Activated CD4-positive, CD25-positive, alpha-beta regulatory T cell treated with anti-CD3 and anti-CD28 coated beads, Interleukin-2, amount 50 U/mL, for 16 hours (primary cell): ENCODE measurements at regions not wholly inside any gene's neighbourhood (a gene's known extent, or its start where the extent isn't known, plus 50 kb on each side); places are given as distances from the start of the nearest gene placed in this dataset.

ENCODE experiments used
- DNase-seq: peaks from one replicate; pipeline ENCODE4 v3.0.0-alpha.2; 2020; ENCODE audit warnings: low read depth, low spot score

- DNase-seq, result no peak
These were observed 206.3 kb upstream of the CHRNA7 start for GRCh38 chr15:31824024-31824423.

GRCh38 chr15:31828594-31828993, 201.7 kb upstream of the CHRNA7 start:
- DNase-seq, result no peak

GRCh38 chr15:31830591-31830990, 199.7 kb upstream of the CHRNA7 start:
- no peak for DNase-seq

- no peak for DNase-seq
These were observed 198.7 kb upstream of the CHRNA7 start for GRCh38 chr15:31831596-31831995.

- no peak for DNase-seq
These were observed 195.7 kb upstream of the CHRNA7 start for GRCh38 chr15:31834654-31835053.

GRCh38 chr15:31839388-31839787, 190.9 kb upstream of the CHRNA7 start:
- no peak for DNase-seq

- DNase-seq, result no peak
These were observed 189.4 kb upstream of the CHRNA7 start for GRCh38 chr15:31840849-31841476.

GRCh38 chr15:31842532-31843195, 187.7 kb upstream of the CHRNA7 start:
- no peak for DNase-seq

GRCh38 chr15:31843426-31844055, 186.8 kb upstream of the CHRNA7 start:
- DNase-seq, result no peak

- DNase-seq, result no peak
These were observed 184.5 kb upstream of the CHRNA7 start for GRCh38 chr15:31845791-31846190.

- no peak for DNase-seq
These were observed 182.4 kb upstream of the CHRNA7 start for GRCh38 chr15:31847961-31848360.

GRCh38 chr15:31848621-31849020, 181.7 kb upstream of the CHRNA7 start:
- DNase-seq, result no peak

- no peak for DNase-seq
These were observed 177.1 kb upstream of the CHRNA7 start for GRCh38 chr15:31852933-31853799.

- DNase-seq, result no peak
These were observed 173.7 kb upstream of the CHRNA7 start for GRCh38 chr15:31856581-31856980.

GRCh38 chr15:31857194-31857593, 173.1 kb upstream of the CHRNA7 start:
- DNase-seq, result no peak

- no peak for DNase-seq
These were observed 172.3 kb upstream of the CHRNA7 start for GRCh38 chr15:31858026-31858425.

- DNase-seq, result no peak
These were observed 164.1 kb upstream of the CHRNA7 start for GRCh38 chr15:31866248-31866647.

GRCh38 chr15:31867536-31868442, 162.5 kb upstream of the CHRNA7 start:
- no peak for DNase-seq

- DNase-seq, result no peak
These were observed 160.5 kb upstream of the CHRNA7 start for GRCh38 chr15:31869686-31870307.

GRCh38 chr15:31870328-31871165, 159.8 kb upstream of the CHRNA7 start, which contains the start of gene OTUD7A:
TSS of gene OTUD7A (minus strand) at chr15:31870673.
- DNase-seq, result peak; percentile 52
